Uterus (tissue), 2 donors: ENCODE measurements at regions not wholly inside any gene's neighbourhood (a gene's known extent, or its start where the extent isn't known, plus 50 kb on each side); places are given as distances from the start of the nearest gene placed in this dataset.

Experiments
- CTCF ChIP-seq, 4 experiments: fragments of 200-600 bp in 2 of 4; fragments of 450-650 bp in 2 of 4; sonication (generic) in 2 of 4; IDR thresholded peaks; one replicate each; pipeline ENCODE4 v1.5.1; 2016 to 2019; ENCODE audit warnings: antibody characterized with exemption in 4 of 4, mild to moderate bottlenecking in 2 of 4, moderate library complexity in 1 of 4
- POLR2A ChIP-seq, 2 donors: fragments of 450-650 bp; IDR thresholded peaks; one replicate each; pipeline ENCODE4 v1.6.1; 2016; ENCODE audit warnings: antibody characterized with exemption in 2 of 2, mild to moderate bottlenecking in 1 of 2, moderate library complexity in 1 of 2

- no peak for TF ChIP-seq POLR2A (IDR thresholded peaks at IDR 0.05)
- no peak for TF ChIP-seq CTCF (IDR thresholded peaks at IDR 0.05)
These were observed 70.8 kb upstream of the IL15 start for GRCh38 chr4:141565379-141566089.
